ENCODE measurements at regions not wholly inside any gene's neighbourhood (a gene's known extent, or its start where the extent isn't known, plus 50 kb on each side); places are given as distances from the start of the nearest gene placed in this dataset.

- intact Hi-C loops (cut with DNase I; ENCODE audit: low total_unique reads), result loop anchor here (10.0 kb wide), 1 partner anchor 1255 kb away; no protein-coding TSS in a partner anchor
- no peaks in the 10 kb centered on the region for H3K4me1 ChIP-seq
- TF ChIP-seq CTCF (IDR thresholded peaks at IDR 0.05) (no peak), POLR2A (IDR thresholded peaks at IDR 0.05) (no peak), POLR2AphosphoS5 (IDR thresholded peaks at IDR 0.05) (no peak)
Measured at GRCh38 chr12:28709986-28710685, 438.9 kb upstream of the FAR2 start.

GRCh38 chr12:28710882-28711281 lies 438.2 kb upstream of the FAR2 start:
- Histone ChIP-seq H3K9me3 (no peaks in the 10 kb centered on the region), H3K27me3 (no peaks in the 10 kb centered on the region), H3K36me3 (no peaks in the 10 kb centered on the region), H3K4me1 (no peaks in the 10 kb centered on the region), H3K4me3 (no peak overlapping the region), H3K27ac (no peak overlapping the region)
- intact Hi-C loops (cut with DNase I; ENCODE audit: low total_unique reads), result loop anchor here (10.0 kb wide), 1 partner anchor 1256 kb away; no protein-coding TSS in a partner anchor
- no peak for TF ChIP-seq POLR2A (IDR thresholded peaks at IDR 0.05)
- no peak for TF ChIP-seq CTCF (IDR thresholded peaks at IDR 0.05)
- TF ChIP-seq POLR2AphosphoS5 (IDR thresholded peaks at IDR 0.05), result no peak
- DNase-seq (ENCODE audit: low spot score in 2 of 2), result no peak

More at GRCh38 chr12:28709986-28710685, 438.9 kb upstream of the FAR2 start:
- DNase-seq (ENCODE audit: low spot score in 2 of 2), result no peak
- H3K4me3 ChIP-seq, result no peak overlapping the region
- H3K36me3 ChIP-seq, result no peaks in the 10 kb centered on the region
- H3K27ac ChIP-seq, result no peak overlapping the region
- no peaks in the 10 kb centered on the region for H3K9me3 ChIP-seq
- no peaks in the 10 kb centered on the region for H3K27me3 ChIP-seq

- Histone ChIP-seq H3K4me3 (no peak overlapping the region), H3K36me3 (no peaks in the 10 kb centered on the region), H3K27ac (no peak overlapping the region), H3K27me3 (no peaks in the 10 kb centered on the region), H3K9me3 (no peaks in the 10 kb centered on the region), H3K4me1 (no peaks in the 10 kb centered on the region)
- TF ChIP-seq POLR2A (IDR thresholded peaks at IDR 0.05) (no peak), CTCF (IDR thresholded peaks at IDR 0.05) (no peak), POLR2AphosphoS5 (IDR thresholded peaks at IDR 0.05) (no peak)
- no peak for DNase-seq (ENCODE audit: low spot score in 2 of 2)
- intact Hi-C loops (cut with DNase I; ENCODE audit: low total_unique reads), result loop anchor here (10.0 kb wide), 1 partner anchor 1257 kb away; no protein-coding TSS in a partner anchor
Measured at GRCh38 chr12:28711421-28711820, 437.7 kb upstream of the FAR2 start.

- no peak overlapping the region for H3K4me3 ChIP-seq
- H3K4me1 ChIP-seq, result no peaks in the 10 kb centered on the region
- H3K36me3 ChIP-seq, result no peaks in the 10 kb centered on the region
- TF ChIP-seq POLR2A (IDR thresholded peaks at IDR 0.05), result no peak
- no peak for TF ChIP-seq CTCF (IDR thresholded peaks at IDR 0.05)
- TF ChIP-seq POLR2AphosphoS5 (IDR thresholded peaks at IDR 0.05), result no peak
- DNase-seq (ENCODE audit: low spot score in 2 of 2), result no peak
- no peaks in the 10 kb centered on the region for H3K9me3 ChIP-seq
- H3K27me3 ChIP-seq, result no peaks in the 10 kb centered on the region
- H3K27ac ChIP-seq, result no peak overlapping the region
- intact Hi-C loops (cut with DNase I; ENCODE audit: low total_unique reads), result no loop called here
Measured at GRCh38 chr12:28742791-28743190, 406.3 kb upstream of the FAR2 start.

GRCh38 chr12:28746734-28747325 lies 402.2 kb upstream of the FAR2 start:
- intact Hi-C loops (cut with DNase I; ENCODE audit: low total_unique reads), result no loop called here
- Histone ChIP-seq H3K27ac (no peak overlapping the region), H3K4me3 (no peak overlapping the region), H3K36me3 (no peaks in the 10 kb centered on the region), H3K9me3 (no peaks in the 10 kb centered on the region), H3K27me3 (no peaks in the 10 kb centered on the region), H3K4me1 (no peaks in the 10 kb centered on the region)
- no peak for DNase-seq (ENCODE audit: low spot score in 2 of 2)
- TF ChIP-seq POLR2AphosphoS5 (IDR thresholded peaks at IDR 0.05) (no peak), CTCF (IDR thresholded peaks at IDR 0.05) (no peak), POLR2A (IDR thresholded peaks at IDR 0.05) (no peak)
